GM23248 (cell line): ENCODE measurements at regions not wholly inside any gene's neighbourhood (a gene's known extent, or its start where the extent isn't known, plus 50 kb on each side); places are given as distances from the start of the nearest gene placed in this dataset.

Experiments
- DNase-seq: peaks from one replicate; pipeline ENCODE4 v3.0.0-alpha.2; 2015
- H2AFZ ChIP-seq: fragments of 200-600 bp; sonication (generic); 2 replicates; pipeline ENCODE4 v1.6.1; 2016; ENCODE audit warnings: antibody characterized with exemption
- H3F3A ChIP-seq: fragments of 200-600 bp; sonication (generic); 2 replicates; pipeline ENCODE4 v1.6.1; 2016; ENCODE audit warnings: mild to moderate bottlenecking, antibody characterized with exemption, mixed run types; ENCODE audit not compliant: insufficient read depth
- H3K27ac ChIP-seq: fragments of 200-600 bp; sonication (generic); 2 replicates; pipeline ENCODE4 v1.5.1; 2016; ENCODE audit warnings: mild to moderate bottlenecking
- H3K27me3 ChIP-seq: fragments of 200-600 bp; sonication (generic); replicated peaks from 2 replicates; pipeline ENCODE4 v1.6.1; 2016; ENCODE audit warnings: mild to moderate bottlenecking; ENCODE audit not compliant: insufficient read depth
- H3K36me3 ChIP-seq: fragments of 200-600 bp; sonication (generic); 2 replicates; pipeline ENCODE4 v1.6.1; 2016; ENCODE audit warnings: low read depth, mild to moderate bottlenecking
- H3K4me1 ChIP-seq: fragments of 200-600 bp; sonication (generic); 2 replicates; pipeline ENCODE4 v1.6.1; 2016; ENCODE audit warnings: mild to moderate bottlenecking; ENCODE audit not compliant: insufficient read depth
- H3K4me2 ChIP-seq: fragments of 200-600 bp; sonication (generic); one replicate; pipeline ENCODE4 v1.6.1; 2016; ENCODE audit warnings: mild to moderate bottlenecking; ENCODE audit not compliant: unreplicated experiment
- H3K4me3 ChIP-seq: fragments of 200-600 bp; sonication (generic); 2 replicates; pipeline ENCODE4 v1.5.1; 2016; ENCODE audit warnings: mild to moderate bottlenecking
- H3K79me2 ChIP-seq: fragments of 200-600 bp; sonication (generic); 2 replicates; pipeline ENCODE4 v1.6.1; 2016; ENCODE audit warnings: mild to moderate bottlenecking; ENCODE audit not compliant: insufficient read depth
- H3K9ac ChIP-seq: fragments of 200-600 bp; sonication (generic); 2 replicates; pipeline ENCODE4 v1.6.1; 2016; ENCODE audit warnings: mild to moderate bottlenecking
- H3K9me2 ChIP-seq: fragments of 200-600 bp; sonication (generic); 2 replicates; pipeline ENCODE4 v1.6.1; 2016; ENCODE audit warnings: mixed run types, mild to moderate bottlenecking, moderate library complexity; ENCODE audit not compliant: insufficient read depth
- H3K9me3 ChIP-seq: fragments of 200-600 bp; sonication (generic); one replicate; pipeline ENCODE4 v1.6.1; 2017; ENCODE audit warnings: low read depth
- H4K20me1 ChIP-seq: fragments of 200-600 bp; sonication (generic); 2 replicates; pipeline ENCODE4 v1.6.0; 2016; ENCODE audit not compliant: insufficient read depth
- EZH2 ChIP-seq: fragments of 200-600 bp; sonication (generic); IDR thresholded peaks from 2 replicates; pipeline ENCODE4 v1.6.1; 2018; ENCODE audit warnings: antibody characterized with exemption, mild to moderate bottlenecking; ENCODE audit not compliant: insufficient read depth, poor library complexity, severe bottlenecking
- EZH2phosphoT487 ChIP-seq: fragments of 200-600 bp; sonication (generic); IDR thresholded peaks from 2 replicates; pipeline ENCODE4 v1.6.1; 2018; ENCODE audit warnings: antibody characterized with exemption, moderate library complexity, mild to moderate bottlenecking, low read depth; ENCODE audit not compliant: insufficient read depth
- WGBS, 2 experiments: methylation state at CpG; one replicate each; pipeline ENCODE4 v1.1.6; 2015 to 2017; ENCODE audit warnings: low lambda C conversion rate in 2 of 2, low coverage in 1 of 2; ENCODE audit errors: missing lambda C conversion rate in 2 of 2; 5-methylcytosine and 5-hydroxymethylcytosine counted together
- in situ Hi-C: fragments of 300-500 bp; cut with MboI; formaldehyde crosslinking; loops from 2 replicates; pipeline ENCODE4 v1.15.0; 2020

DNA sequence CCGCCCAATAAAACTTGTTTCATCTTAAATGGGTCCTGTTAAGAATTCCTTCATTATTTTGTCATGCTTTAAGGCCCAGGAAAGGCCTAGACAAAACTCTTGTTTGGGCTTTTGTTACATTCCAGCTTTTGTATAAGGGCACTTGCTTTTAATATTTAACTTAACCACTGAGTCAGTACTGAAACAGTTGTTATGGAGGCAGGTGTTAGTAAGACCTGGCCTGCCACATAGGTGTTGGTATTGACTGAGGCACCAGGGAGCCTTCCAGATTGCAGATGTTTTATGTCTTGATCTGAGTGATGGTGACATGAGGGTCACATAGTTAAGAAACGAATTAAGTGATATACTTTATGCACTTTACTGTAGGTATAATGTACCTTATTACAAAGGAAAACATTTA is 274.9 kb upstream of the TGFBR2 start:
- Histone ChIP-seq H3K27ac (no peak overlapping the region), H3K9me3 (no peaks in the 10 kb centered on the region), H4K20me1 (no peaks in the 10 kb centered on the region), H3K36me3 (no peaks in the 10 kb centered on the region), H3F3A (peaks cover 31% of the 10 kb centered on the region), H2AFZ (no peak overlapping the region), H3K79me2 (no peaks in the 10 kb centered on the region), H3K27me3 (no peaks in the 10 kb centered on the region), H3K4me2 (no peak overlapping the region), H3K4me1 (peaks cover 45% of the 10 kb centered on the region), H3K9ac (no peak overlapping the region), H3K9me2 (no peaks in the 10 kb centered on the region), H3K4me3 (no peak overlapping the region)
- no peak for DNase-seq
- in situ Hi-C loops: no loop called here
- WGBS, 2 experiments: 80 to 82% methylated on average over 2 of the region's 2 CpGs
- TF ChIP-seq EZH2 (no peak), EZH2phosphoT487 (no peak)

DNA sequence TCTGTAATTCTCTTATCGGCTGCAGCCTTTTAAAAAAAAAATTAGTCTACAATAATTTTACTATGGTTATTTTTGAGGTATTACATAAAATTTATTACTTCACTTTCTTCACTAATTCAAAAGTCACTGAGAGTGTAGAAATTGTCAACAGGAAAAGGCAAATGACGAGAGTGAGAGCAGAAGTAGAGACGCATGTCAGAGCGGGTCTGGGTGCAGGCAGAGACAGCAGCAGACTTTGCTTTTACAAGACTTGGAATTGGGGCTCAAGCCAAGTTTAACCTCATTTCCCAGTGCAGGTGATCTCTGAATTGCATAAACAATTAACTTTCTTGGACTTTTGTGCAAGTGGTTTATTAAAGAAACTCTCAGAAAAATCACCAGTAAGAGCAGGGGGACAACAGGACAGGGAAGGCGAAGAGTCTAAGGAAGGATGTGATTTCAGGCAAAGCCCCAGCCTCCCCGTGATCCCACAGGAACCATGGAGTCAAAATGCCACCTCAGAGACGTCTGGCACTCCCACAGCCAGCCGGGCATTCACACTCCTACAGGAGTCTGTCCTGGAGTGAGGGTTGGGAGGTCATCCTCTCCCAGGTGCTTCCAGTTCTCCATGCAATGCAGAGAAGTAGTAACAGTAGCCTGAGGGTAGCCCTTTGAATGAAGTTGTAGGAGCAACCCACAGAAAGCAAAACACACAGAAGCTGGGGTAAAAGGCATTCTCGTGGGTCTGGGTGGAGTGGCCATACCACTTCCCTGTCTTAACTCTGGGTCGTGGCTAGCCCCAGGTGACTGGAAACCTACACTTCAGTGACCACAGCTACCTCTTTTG is 274.0 kb upstream of the TGFBR2 start:
- H3K4me2 ChIP-seq: no peak overlapping the region
- no peaks in the 10 kb centered on the region for H3K27me3 ChIP-seq
- H3K9me2 ChIP-seq: no peaks in the 10 kb centered on the region
- no peaks in the 10 kb centered on the region for H3K36me3 ChIP-seq
- no peak overlapping the region for H3K9ac ChIP-seq
- no peaks in the 10 kb centered on the region for H3K79me2 ChIP-seq
- H3K27ac ChIP-seq: no peak overlapping the region
- no peaks in the 10 kb centered on the region for H3K9me3 ChIP-seq
- DNase-seq: no peak
- in situ Hi-C loops: no loop called here
- no peaks in the 10 kb centered on the region for H4K20me1 ChIP-seq
- TF ChIP-seq EZH2phosphoT487 (no peak), EZH2 (no peak)
- peaks cover 26% of the 10 kb centered on the region for H3F3A ChIP-seq
- WGBS, 2 experiments: 84 to 87% methylated on average over 10 of the region's 10 CpGs
- H3K4me1 ChIP-seq: peaks cover 43% of the 10 kb centered on the region
- 0 out of 2 replicates have a peak overlapping the region, but pooled peaks have one; percentile 0 for H2AFZ ChIP-seq
- no peak overlapping the region for H3K4me3 ChIP-seq

DNA sequence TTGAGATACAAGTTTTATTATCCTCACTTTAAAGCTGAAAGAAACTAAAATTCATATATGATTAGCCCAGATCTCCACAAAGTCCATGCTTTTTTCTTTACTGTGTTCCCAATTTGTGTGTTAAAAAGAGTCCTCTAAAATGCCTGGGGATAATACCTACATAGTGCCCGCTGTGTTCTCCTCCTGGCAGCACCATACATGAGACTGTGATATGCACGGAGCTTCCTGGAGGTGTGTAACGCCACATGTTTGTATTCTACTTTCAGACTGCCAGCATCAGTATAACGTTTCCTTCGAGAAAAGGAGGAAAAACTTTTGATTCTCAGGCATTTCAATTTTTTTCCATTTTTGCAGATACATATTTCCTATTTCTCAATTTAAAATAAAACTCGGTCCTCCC is 273.3 kb upstream of the TGFBR2 start:
- Histone ChIP-seq H4K20me1 (no peaks in the 10 kb centered on the region), H3K79me2 (no peaks in the 10 kb centered on the region), H3K27me3 (no peaks in the 10 kb centered on the region), H3F3A (peaks cover 18% of the 10 kb centered on the region), H2AFZ (no peak overlapping the region), H3K9me3 (no peaks in the 10 kb centered on the region), H3K4me2 (no peak overlapping the region), H3K9ac (no peak overlapping the region), H3K4me3 (no peak overlapping the region), H3K36me3 (no peaks in the 10 kb centered on the region), H3K9me2 (no peaks in the 10 kb centered on the region), H3K27ac (no peak overlapping the region), H3K4me1 (peaks cover 35% of the 10 kb centered on the region)
- 78 to 80% methylated on average over 6 of the region's 6 CpGs for WGBS, 2 experiments
- DNase-seq: no peak
- TF ChIP-seq EZH2 (no peak), EZH2phosphoT487 (no peak)
- in situ Hi-C loops: no loop called here

DNA sequence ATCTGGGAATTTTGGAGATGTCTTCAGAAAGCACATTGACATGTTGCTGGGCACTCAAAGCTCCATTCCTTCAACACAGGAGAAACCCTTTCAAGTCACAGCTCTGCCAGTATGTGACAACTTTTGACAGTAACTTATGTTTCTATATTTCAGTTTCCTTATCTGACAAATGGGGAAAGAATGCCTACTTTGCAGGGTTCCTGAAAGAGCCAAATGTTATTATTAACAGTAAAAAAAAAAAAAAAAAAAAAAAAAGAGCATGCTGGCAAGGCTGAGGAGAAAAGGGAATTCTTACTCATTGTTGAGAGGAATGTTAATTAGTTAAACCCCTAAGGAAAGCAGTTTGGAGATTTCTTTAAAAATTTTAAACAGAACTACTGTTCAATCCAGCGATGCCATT is 272.5 kb upstream of the TGFBR2 start:
- no peak overlapping the region for H3K4me3 ChIP-seq
- no peaks in the 10 kb centered on the region for H3K9me2 ChIP-seq
- H3F3A ChIP-seq: peaks cover 13% of the 10 kb centered on the region
- H3K9me3 ChIP-seq: no peaks in the 10 kb centered on the region
- H3K79me2 ChIP-seq: no peaks in the 10 kb centered on the region
- H3K36me3 ChIP-seq: no peaks in the 10 kb centered on the region
- in situ Hi-C loops: no loop called here
- peak overlapping the region; percentile 50 for H3K4me2 ChIP-seq
- no peak for TF ChIP-seq EZH2phosphoT487
- no peak for TF ChIP-seq EZH2
- no peak overlapping the region for H3K9ac ChIP-seq
- peaks cover 28% of the 10 kb centered on the region for H3K4me1 ChIP-seq
- H4K20me1 ChIP-seq: no peaks in the 10 kb centered on the region
- peak; percentile 57 for DNase-seq
- no peaks in the 10 kb centered on the region for H3K27me3 ChIP-seq
- no peak overlapping the region for H2AFZ ChIP-seq
- H3K27ac ChIP-seq: no peak overlapping the region
- 4 to 8% methylated on average over 1 of the region's 1 CpG for WGBS, 2 experiments
